Upper lobe of right lung (tissue), 1 donor: ENCODE measurements at regions not wholly inside any gene's neighbourhood (a gene's known extent, or its start where the extent isn't known, plus 50 kb on each side); places are given as distances from the start of the nearest gene placed in this dataset.
A peak's percentile ranks its signal among the peaks of the same experiment; 100 is the strongest.

Experiments used
- ATAC-seq: fragments of 200-7000 bp; cut with Tn5 transposase; one replicate; pipeline ENCODE4 v1.9.1; 2020; ENCODE audit warnings: mild to moderate bottlenecking, moderate library complexity
- DNase-seq: peaks from one replicate; pipeline ENCODE4 v3.0.0-alpha.2; 2020
- H3K27ac ChIP-seq: fragments of 200-600 bp; one replicate; pipeline ENCODE4 v1.8.0; 2022
- H3K27me3 ChIP-seq: fragments of 200-600 bp; one replicate; pipeline ENCODE4 v1.8.0; 2022; ENCODE audit warnings: mild to moderate bottlenecking
- H3K36me3 ChIP-seq: fragments of 200-600 bp; one replicate; pipeline ENCODE4 v1.8.0; 2022
- H3K4me1 ChIP-seq: fragments of 200-600 bp; one replicate; pipeline ENCODE4 v1.8.0; 2022
- H3K4me3 ChIP-seq: fragments of 200-600 bp; one replicate; pipeline ENCODE4 v1.8.0; 2022; ENCODE audit warnings: mild to moderate bottlenecking
- H3K9me3 ChIP-seq: fragments of 200-600 bp; one replicate; pipeline ENCODE4 v1.8.0; 2022
- intact Hi-C: fragments of 100-400 bp; cut with DNase I; formaldehyde crosslinking; loops from one replicate; pipeline ENCODE4 v1.11.0; 2022
- TF ChIP-seq, protein P1 (sequence below): fragments of 200-600 bp; IDR thresholded peaks from one replicate; pipeline ENCODE4 v1.8.0; 2022; ENCODE audit warnings: antibody characterized with exemption
- donor health status: DM: no; HTN: yes; CAD: no; lungs with severe emphysema.

- no peaks in the 10 kb centered on the region for H3K4me1 ChIP-seq
- intact Hi-C loops = no loop called here
- DNase-seq (no peak), ATAC-seq (no peak)
- H3K9me3 ChIP-seq = no peaks in the 10 kb centered on the region
- H3K27me3 ChIP-seq = no peaks in the 10 kb centered on the region
- H3K4me3 ChIP-seq = no peak overlapping the region
- no peaks in the 10 kb centered on the region for H3K36me3 ChIP-seq
- no peak overlapping the region for H3K27ac ChIP-seq
- TF ChIP-seq, protein P1, sequence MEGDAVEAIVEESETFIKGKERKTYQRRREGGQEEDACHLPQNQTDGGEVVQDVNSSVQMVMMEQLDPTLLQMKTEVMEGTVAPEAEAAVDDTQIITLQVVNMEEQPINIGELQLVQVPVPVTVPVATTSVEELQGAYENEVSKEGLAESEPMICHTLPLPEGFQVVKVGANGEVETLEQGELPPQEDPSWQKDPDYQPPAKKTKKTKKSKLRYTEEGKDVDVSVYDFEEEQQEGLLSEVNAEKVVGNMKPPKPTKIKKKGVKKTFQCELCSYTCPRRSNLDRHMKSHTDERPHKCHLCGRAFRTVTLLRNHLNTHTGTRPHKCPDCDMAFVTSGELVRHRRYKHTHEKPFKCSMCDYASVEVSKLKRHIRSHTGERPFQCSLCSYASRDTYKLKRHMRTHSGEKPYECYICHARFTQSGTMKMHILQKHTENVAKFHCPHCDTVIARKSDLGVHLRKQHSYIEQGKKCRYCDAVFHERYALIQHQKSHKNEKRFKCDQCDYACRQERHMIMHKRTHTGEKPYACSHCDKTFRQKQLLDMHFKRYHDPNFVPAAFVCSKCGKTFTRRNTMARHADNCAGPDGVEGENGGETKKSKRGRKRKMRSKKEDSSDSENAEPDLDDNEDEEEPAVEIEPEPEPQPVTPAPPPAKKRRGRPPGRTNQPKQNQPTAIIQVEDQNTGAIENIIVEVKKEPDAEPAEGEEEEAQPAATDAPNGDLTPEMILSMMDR = no peak
Observed at GRCh38 chr5:60489856-60490255, 210.1 kb downstream of the DEPDC1B start.

- intact Hi-C loops = no loop called here
- no peaks in the 10 kb centered on the region for H3K36me3 ChIP-seq
- no peak overlapping the region for H3K4me3 ChIP-seq
- H3K27me3 ChIP-seq = no peaks in the 10 kb centered on the region
- DNase-seq (no peak), ATAC-seq (no peak)
- H3K4me1 ChIP-seq = no peaks in the 10 kb centered on the region
- no peaks in the 10 kb centered on the region for H3K9me3 ChIP-seq
- TF ChIP-seq, protein P1 = no peak
- H3K27ac ChIP-seq = no peak overlapping the region
Observed at GRCh38 chr5:60489377-60489776, 210.6 kb downstream of the DEPDC1B start.

DNA sequence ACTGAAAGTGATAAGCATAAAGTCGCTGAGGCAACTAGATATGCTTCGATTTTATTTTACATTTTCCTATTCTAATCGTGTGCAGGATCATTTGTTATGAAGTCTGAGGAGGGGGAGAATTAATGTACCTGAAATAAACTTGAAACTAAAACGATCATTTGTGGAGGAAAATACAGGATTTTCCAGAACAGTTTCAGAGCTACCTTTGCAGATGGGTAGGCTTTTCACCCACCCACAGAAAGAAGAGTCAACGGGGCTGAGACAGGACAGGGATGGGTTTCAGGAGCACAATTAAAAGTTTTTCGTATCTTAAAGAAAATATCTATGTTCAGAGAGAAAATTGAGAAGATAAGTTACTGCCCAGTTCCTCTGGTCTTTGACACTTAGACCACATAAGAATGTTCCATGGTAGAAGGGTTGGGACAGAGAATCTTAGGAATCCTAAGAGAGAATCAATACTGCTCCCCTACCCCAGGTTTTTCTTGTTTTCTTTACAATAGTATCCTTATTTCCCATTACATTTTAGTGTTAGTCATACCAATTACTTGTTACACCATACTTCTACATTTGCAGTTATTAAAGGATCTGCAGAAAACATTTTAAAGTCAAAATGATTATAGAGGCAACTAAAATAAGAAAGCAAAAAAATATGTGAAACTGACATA, 211.4 kb downstream of the DEPDC1B start:
- Histone ChIP-seq H3K4me1 (no peaks in the 10 kb centered on the region), H3K36me3 (no peaks in the 10 kb centered on the region), H3K27ac (no peak overlapping the region), H3K27me3 (no peaks in the 10 kb centered on the region), H3K9me3 (no peaks in the 10 kb centered on the region), H3K4me3 (peak overlapping the region; percentile 17)
- ATAC-seq = no peak
- intact Hi-C loops = no loop called here
- no peak for DNase-seq
- TF ChIP-seq, protein P1 = no peak

DNA sequence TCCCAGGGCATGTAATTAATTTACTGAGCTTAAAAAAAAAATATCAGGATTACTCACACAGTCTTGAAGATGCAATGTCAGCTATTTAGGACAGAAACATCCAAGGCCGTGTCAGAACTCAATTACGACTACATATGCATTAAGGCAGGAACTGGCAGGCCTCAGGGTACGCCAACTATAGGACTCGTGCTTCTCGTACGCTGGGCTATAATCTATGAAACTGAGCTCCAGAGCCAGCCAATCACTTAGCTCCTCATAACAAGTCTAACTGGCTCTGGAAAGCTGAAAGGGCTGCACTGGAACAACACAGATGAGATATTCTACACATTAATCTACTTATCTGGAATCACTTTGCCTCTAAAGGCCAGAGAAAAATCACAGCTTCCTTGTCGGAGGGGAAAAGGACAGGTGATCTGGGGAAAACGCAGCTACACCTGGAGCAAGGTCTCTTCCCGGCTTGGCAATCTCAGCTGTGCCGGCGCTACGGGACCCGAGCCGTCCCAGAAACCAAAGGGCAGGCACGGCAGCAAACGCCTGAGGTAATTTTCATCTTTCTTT, 212.0 kb downstream of the DEPDC1B start:
- H3K27ac ChIP-seq = no peak overlapping the region
- peak overlapping the region; percentile 17 for H3K4me3 ChIP-seq
- intact Hi-C loops = no loop called here
- no peaks in the 10 kb centered on the region for H3K36me3 ChIP-seq
- no peaks in the 10 kb centered on the region for H3K9me3 ChIP-seq
- no peaks in the 10 kb centered on the region for H3K27me3 ChIP-seq
- no peaks in the 10 kb centered on the region for H3K4me1 ChIP-seq
- DNase-seq (no peak), ATAC-seq (peak; percentile 41)
- TF ChIP-seq, protein P1 = no peak

DNA sequence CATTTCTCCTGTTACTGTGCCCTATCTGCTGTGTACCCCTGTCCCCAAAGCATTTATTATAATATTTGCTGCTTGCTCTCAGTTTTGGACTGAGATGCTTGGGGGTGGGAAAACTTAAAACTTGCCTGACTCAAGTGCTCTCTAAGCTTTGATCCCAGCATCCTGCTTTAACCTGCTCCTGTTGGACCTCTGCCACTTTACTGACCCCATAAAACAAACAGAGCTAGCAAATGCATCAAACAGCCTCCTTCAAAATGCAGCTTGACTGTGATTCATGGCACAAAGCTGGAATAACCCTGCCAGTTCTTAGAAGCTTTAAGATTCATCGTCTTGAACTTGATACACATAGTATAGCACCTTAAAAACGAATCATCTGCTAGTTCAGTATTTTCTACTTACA, 212.5 kb downstream of the DEPDC1B start:
- TF ChIP-seq, protein P1 = no peak
- Histone ChIP-seq H3K4me3 (no peak overlapping the region), H3K36me3 (no peaks in the 10 kb centered on the region), H3K27ac (no peak overlapping the region), H3K27me3 (no peaks in the 10 kb centered on the region), H3K9me3 (no peaks in the 10 kb centered on the region), H3K4me1 (no peaks in the 10 kb centered on the region)
- ATAC-seq (no peak), DNase-seq (no peak)
- intact Hi-C loops = no loop called here
